SH-SY5Y (cell line): ENCODE measurements at regions not wholly inside any gene's neighbourhood (a gene's known extent, or its start where the extent isn't known, plus 50 kb on each side); places are given as distances from the start of the nearest gene placed in this dataset.

ENCODE experiments used
- GATA2 ChIP-seq: IDR thresholded peaks from 2 replicates; pipeline ENCODE4 v1.6.1; 2011; ENCODE audit warnings: mild to moderate bottlenecking, low read depth, low read length
- GATA3 ChIP-seq: IDR thresholded peaks from 2 replicates; pipeline ENCODE4 v1.6.1; 2011; ENCODE audit warnings: low read depth, mild to moderate bottlenecking, low read length, moderate library complexity

DNA sequence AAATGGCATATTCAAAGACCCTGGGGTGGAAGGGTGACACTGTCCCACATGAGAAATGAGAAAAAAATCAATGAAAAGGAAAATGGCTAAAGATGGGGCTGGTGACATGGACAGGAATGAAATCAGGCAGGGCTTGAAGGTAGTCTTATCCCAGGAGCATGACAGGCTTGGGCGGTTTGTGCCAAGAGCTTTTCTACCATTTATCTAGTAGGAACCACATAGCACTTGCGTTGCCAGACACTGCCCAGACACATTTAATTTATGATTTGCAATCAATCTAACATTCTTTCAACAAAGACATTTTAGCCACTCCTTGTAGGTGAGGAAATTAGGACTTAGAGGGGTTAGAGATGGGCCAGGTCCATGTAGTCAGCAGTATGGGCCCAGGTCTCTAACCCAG, 106.6 kb upstream of the NR2F2 start:
- TF ChIP-seq GATA3, result no peak
- no peak for TF ChIP-seq GATA2
